ENCODE measurements at regions not wholly inside any gene's neighbourhood (a gene's known extent, or its start where the extent isn't known, plus 50 kb on each side); places are given as distances from the start of the nearest gene placed in this dataset.

DNA sequence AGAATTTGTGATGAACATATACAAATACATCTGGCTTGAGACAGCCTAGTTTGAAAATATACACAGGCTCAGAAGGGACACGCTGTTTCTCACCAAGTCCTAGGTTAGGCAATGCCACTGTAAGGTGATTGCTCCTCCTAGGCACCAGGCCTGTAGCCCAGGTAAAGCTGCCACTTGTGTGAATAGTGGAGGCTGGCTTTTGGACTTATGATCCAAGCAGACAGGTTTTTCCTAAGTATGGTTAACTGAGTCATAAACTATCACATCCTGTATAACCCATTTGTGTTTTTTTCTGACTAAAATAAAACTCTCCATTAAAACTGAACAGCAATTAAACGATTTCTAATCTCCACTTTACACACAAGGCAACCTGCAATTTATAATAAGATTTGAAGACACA lies 81.0 kb downstream of the SEMA4F start:
- no peak for DNase-seq

DNA sequence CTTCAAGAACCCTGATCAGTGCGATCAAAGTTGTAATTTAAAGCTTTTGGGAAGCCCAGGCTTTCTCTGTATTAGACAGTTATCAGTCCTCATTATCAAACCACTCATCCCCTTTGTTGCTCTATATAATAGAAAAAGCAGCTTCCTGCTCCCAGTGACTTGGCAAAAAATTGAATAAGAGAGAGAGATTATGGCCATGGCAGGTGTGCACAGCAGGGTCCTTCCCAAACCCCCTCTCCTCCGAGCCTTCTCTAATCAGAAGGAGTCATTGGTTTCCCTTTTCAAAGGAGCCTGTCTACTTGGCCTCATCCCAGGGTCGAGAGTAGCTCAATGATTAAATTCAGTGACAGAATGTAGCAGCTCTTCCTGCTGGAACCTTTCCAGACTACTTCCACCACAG lies 81.5 kb downstream of the SEMA4F start:
- no peak for DNase-seq

DNA sequence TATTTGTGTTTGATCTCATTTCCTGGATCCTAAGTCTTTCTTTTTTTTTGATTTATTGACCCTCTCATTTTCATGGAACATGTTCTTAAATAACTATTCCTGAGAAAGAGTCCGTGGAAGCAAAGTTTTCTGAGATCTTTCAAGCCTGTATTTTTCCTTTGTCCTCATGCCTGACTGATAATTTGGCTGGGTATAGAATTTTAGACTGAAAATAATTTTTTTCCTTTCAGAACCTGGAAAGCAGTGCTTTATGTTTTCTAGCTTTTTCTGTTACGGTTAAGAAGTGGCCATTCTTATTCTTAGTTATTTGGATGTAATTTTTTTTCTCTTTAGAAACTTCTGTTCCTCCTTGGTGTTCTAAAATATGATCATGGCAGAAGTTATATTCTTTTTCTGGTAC lies 82.5 kb downstream of the SEMA4F start:
- no peak for DNase-seq

DNA sequence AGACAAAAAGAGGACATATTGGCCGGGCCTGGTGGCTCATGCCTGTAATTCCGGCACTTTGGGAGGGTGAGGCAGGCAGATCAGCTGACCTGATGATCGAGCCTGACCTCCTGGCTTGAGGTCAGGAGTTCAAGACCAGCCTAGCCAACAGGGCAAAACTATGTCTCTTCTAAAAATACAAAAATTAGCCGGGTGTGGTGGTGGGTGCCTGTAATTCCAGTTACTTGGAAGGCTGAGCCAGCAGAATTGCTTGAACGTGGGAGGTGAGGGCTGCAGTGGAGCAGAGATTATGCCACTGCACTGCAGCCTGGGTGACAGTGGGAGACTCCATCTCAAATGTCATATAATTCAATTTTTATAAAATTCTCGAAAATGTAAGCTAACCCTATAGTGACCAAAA lies 84.5 kb downstream of the SEMA4F start:
- DNase-seq, result no peak

DNA sequence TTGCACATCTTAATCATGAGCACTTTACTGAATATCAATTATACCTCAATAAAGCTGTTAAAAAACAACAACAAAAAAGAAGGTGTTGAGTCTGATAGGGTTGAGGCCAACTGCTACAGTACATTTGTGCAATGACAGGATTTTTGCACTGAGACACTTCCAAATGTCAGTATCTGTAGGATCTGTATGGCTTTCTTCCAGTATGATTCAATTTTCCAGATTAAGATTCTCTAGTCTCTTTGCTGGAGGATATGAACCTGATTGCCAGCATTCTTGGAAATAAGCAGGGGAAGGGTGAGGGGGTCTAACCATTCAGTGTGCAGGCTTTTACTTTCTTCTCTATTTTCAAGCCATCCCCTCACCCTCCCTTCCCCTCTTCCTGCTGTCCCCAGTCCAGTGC lies 85.1 kb downstream of the SEMA4F start:
- no peak for DNase-seq

DNA sequence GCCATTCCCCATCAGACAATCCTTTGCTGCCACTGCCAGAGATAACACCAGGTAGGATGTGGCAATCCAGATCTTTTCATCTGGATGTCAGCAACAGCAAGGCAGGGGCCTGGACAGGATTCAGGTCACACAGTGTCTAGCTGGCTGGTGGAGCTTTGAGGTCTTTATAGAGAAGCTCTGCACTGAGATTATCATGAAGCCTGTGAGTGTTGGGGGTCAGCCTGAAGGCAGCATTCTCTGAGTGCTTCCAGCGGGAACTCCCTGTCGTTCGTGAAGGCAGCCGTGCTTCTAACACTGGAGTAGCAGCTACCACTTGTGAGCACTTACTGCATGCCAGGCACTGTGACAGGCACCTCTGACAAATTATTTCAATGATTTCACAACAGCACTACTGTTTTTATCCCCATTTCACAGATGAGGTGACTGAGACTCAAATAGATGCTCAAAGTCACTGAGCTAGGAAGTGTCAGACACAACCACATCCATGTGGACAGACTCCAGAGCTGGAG lies 85.7 kb downstream of the SEMA4F start:
- DNase-seq, result no peak

DNA sequence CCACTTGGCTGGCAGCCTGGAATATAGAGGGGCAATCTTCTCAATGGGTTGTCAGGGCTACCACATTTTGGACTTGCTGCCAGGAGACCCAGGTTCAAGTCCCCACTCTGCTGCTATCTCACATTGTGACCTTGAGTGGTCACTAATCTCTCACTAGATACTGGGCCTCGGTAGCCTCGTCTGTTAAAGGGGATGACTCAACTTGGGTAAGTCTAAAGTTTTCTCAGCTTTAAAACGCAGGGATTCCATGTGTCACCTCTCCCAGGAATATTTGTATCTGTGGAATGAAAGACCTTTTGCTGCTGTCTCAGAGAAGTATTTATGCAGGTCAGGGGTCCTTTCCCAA lies 86.3 kb downstream of the SEMA4F start:
- no peak for DNase-seq

DNA sequence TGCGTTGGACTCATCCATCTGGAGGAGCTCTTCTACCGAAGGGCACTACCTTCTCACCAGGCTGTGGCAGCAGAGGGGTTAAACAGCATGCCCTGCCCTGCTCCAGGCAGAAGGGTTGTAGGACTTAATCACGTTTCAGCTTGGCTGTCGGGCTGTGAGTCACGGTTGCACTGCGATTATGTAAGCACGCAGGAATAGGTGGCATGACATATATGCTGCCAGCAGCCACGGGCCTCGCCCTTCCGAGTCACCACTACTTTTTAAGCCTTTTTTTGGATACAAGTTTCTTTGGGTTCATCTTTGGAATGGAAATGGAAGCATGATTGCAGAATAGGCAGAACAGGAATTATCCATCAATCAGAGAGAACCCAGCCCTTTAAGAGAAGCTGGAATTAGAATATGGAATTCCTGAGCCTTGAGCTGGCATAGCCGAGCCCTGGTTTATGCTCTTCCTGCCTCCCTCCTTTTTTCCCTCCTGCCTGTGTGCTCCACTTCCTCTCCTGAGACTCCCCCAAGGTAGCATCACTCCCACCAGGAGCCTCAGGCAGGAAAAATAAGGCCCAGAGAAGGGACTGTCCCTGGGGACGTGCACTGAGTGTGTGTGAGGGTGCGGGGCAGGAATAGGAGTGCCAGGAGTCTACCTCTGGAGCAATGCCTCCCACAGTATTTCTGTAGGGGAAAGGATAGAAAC lies 86.8 kb downstream of the SEMA4F start:
- DNase-seq, result peak in 20 of 56 donors; percentile 4 to 71 (median 30)

DNA sequence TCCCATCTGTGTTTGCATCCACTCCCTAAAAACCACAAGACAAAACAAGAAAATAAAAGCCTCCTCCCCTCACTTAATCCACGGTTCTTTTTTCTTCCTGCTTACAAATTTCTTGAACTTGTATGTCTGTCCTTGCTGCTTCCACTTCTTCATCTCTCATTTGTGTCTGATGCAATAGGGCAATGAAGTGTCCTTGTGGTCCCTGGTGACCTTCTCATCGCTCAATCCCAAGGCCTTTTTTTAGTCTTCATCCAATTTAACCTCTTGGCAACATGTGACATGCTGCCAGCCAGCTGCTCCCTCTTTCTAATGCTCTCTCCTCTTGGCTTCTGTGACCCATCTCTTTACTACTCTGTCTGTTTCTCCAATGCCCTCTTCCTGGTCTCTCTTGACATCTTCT lies 87.6 kb downstream of the SEMA4F start:
- no peak for DNase-seq

DNA sequence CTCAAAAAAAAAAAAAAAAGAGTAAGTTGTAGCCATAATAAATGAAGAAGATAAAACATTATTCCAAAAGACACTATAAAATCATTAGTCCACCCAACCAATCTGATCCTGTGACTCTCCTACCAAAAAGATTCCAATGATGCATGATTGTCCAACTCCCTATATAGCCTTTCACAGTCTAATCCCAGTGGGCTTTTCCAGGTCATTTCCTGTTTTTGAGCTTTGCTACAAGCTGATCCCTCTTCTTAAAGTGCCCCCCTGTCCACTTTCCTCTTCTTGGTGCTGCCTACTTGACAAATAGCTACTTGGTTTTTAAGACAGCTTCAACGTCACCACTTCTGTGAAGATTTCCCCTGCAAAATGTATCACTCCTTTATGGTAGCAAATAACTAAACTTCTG lies 88.4 kb downstream of the SEMA4F start:
- no peak for DNase-seq

DNA sequence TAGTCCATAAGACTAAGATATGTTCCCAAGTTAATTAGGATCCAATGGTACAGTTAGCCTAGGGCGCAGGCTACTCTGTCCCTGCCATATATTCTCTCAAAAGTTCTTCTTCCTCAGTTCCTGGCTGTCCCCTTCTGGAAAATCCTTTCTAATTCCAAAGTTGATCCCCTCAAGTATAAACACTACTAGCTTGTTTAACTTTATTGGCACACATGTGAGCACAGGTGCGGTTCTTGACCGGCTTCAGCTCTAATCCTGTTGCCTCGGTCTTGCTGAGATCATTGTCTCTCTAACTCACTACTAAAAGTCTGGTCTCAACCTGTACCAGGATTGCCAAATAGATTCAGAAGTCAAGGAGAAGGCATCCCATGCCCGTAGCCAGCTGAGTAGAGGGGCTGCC lies 89.0 kb downstream of the SEMA4F start:
- DNase-seq, result no peak

DNA sequence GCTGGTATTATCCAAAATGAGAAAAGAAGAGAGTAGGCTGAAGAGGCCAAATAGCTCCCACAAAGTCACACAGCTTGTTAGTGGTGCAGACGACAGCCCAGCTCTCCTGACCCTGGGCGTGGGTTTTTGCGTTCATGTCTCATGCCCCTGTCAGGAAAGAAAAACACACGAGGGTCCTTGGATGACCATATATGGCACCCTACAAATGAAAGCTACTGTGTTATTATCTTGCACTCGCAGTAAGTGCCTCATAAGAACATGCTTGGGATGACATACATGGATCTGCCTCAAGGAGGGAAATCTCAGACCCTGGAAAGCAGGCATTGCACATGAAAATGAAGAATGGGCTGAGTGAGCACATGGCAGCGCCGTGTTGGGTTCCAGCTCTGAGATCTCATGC lies 89.7 kb downstream of the SEMA4F start:
- DNase-seq, result no peak

DNA sequence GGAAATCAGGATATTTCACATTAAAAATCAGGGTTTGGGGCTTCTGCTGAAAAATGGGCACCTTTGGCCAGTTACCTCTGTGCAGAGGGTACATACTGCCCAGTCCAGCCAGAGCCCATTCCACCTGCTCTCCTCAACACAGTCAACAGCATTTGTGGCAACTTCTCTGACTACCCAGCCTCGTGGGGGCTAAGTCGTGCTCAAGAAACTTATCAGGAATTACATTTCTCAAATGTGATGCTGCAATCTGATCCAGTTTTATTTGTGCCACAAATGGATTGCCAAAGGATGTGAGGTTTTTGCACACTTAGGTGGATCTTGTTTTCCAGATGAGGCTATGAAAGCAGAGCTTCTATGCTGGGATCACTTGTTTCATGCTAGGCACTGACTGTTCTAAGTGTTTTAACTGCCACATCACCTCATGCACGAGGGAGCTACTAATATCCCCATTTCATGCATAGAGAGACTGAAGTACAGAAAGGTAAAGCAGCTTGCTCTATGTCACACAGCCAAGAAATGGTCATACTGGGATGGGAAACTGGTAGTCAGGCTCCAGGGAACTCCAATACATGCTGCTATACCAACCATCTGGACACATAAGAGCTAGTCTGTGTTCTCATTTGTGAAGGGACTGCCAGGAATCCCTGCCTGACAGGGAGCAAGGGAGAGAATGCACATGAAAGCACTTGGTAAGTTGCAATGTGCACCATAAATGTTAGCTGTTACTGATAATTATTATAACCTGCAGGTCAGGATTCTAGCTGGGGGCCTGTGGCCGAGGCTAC lies 89.0 kb upstream of the HK2 start:
- DNase-seq, result no peak

DNA sequence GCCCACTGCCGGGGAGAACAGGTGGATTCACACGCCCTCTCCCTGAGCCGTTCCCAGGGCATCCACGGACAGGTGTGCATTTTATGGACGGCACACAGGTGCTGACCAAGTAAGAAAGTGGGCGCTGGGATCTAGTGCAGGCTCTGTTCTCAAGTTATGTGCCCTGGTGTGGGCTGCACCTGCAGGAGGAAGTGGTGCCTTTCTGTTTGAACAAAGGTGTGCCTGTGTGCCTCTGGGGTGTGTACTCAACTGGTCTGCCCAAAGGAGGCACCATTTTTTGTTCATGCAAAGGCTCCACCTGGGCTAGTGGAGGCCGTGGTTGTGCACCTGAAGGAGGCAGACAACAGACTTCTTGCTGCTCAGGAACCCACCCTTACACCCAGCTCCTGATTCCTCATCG lies 88.2 kb upstream of the HK2 start:
- no peak for DNase-seq

DNA sequence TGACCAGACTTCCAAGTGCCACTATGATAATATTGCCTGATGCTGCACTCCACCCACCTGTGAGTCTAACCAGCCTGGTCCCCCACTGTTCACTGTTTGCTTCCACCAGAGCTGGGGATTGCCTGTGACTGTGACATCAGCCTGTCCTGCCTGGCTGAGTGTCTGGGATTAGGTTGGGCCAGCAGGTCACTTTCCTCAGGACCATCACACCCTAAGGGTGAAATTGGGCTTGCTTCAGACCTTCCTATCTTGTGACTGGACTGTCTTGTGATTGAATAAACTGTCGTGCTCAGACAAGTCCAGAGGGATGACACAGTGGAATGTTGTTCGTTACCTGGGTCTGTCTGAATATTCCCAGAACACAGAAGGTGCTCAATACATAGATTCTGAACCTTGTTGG lies 87.4 kb upstream of the HK2 start:
- DNase-seq, result no peak

DNA sequence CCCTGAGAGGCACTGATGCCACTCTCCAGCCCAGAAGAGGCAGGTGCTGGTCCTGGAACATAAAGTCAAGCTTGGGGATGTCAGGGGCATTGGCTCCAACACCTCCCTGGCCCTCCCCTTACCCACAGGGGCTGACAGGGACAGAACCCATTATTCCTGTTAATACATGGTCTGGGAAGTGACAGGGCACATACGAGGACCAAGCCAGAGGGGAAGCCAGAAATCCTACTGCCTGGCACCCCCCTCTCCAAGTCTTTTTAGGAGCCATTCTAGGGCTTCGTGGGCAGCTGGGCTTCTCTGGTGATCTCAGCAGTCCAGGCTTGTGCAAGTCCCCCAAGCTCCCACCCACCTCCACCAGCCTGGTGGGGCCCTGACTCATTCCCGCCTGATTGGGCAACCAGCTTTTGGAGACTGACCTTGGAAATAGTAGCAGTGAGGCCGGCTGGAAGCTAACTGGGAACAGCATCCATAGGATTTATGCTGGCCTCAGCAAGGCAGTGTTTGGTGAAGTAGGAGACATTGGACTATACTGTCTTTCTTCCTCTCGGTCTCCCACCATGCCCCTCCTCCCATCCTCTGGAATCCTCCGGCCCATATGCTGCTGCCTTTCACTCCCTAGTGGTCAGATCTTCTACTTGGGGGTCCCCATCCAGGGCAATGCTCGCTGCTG lies 86.4 kb upstream of the HK2 start:
- no peak for DNase-seq

DNA sequence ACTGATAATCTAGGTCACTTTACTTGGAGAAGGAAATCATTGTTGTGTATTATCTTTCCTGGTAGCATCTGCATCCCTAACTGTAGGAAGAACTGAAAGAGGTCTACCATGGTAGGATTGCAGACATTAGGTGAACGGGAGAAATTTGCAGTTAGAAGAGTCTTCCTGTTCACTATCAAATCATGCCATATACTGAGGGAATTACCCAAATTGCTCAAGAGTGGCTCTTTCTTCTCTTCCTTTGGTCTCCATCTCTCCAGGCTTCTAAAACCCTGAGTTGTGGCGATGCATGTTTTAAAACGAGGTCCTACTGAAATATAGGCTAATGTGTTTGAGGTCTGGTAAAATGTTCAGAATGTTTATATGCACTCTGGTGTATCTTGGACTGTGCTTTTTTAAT lies 85.3 kb upstream of the HK2 start:
- no peak for DNase-seq

DNA sequence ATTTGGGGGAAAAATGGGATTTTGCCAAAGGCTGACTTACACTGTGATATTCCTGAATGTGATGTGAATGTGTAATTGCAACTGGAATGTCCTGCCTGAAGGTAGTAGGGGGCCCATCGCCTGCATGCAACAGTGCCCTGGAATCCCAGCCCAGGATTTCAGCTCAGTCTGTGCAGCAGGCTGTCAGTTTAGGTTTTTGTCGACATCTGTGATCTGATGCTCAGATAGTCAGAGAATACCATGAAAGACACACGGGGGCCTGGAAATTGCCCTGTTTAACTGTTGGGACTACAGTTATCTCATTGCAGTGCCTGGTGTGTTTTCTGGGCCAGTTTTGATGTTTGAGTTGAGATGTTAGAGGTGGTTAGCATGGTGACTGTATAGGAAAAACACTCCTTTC lies 84.5 kb upstream of the HK2 start:
- DNase-seq, result no peak

DNA sequence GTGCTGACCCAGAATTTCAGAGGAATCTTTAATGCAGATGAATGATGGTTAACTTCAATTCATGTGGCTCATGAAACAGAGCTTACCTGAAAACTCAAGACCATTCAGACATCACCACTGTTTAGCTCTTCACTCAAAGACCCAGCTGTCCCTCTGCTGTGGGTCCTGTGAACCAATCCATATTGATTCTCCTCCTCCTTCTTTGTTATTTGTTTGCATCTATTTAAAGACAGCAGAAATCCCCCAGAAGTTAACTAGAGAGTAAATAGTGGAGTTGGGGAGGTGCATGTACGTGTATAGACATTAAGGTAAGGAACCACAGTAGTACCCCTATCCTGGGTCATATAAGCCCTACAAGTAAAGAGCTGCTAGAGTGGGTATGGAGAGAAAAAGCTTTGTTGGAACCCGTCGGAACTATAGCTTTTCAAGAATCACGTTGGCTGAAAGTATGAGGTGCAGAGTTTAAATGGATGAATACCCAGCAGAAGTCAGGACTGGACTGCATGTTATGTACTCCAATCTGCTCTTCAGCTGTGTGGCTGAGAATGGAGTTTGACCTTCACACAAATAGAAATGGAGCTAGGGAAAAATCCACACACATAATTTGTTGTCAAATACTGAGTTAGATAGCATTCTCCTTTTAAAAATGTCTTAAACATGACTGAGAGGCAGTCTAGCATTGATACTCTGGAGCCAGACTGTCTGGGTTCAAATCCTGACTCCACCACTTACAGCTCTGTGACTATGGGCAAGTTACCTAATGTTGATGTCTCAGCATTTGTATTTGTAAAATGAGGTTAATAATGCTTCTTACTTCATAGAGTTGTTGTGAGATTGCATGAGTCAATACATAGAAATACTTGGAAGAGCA lies 81.7 kb upstream of the HK2 start:
- no peak for DNase-seq

DNA sequence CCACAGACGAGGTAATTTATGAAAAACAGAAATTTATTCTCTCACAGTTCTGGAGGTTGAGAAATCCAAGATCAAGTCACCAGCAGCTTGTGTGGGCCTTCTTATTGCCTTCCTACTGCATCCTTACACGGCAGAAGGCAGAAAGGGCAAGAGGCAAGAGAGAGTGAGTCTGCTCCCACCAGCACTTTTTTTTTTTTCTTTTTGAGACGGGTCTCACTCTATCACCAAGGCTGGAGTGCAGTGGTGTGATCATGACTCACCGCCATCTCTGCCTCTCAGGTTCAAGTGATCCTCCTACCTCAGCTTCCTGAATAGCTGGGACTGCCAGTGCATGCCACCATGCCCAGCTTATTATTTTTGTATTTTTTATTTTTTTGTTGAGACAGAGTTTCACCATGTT lies 78.5 kb upstream of the HK2 start:
- no peak for DNase-seq

DNA sequence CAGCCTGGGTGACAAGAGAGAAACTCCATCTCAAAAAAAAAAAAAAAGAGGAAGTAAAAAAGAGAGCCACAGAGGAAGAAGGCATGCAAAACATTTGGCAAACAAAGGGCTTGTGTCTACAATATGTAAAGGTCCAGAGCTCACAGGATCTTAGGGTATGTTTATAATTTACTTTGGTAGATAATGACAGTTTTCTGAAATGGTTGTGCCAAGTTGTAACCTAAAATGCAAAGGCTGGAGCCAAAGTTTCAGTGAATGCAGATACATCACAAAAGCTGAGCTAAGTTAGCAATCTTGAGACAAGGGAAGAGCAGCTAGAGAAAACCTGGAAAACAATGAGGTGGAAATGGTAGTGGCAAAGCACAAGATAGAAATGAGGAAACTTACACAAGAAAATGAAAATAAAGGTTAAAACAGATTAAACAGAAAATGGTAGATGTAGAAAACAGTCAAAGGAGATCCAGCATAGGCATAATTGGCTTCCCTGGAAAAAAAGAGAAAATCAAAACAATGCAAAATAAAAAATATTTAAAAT lies 77.5 kb upstream of the HK2 start:
- no peak for DNase-seq

All from nucleus accumbens (tissue), 56 donors.